A673 (cell line): ENCODE measurements at regions not wholly inside any gene's neighbourhood (a gene's known extent, or its start where the extent isn't known, plus 50 kb on each side); places are given as distances from the start of the nearest gene placed in this dataset.
A peak's percentile ranks its signal among the peaks of the same experiment; 100 is the strongest.
"Not testable (repeated sequence)": the region's sequence is repeated elsewhere in the genome, so short reads cannot be mapped to it uniquely, and the experiment has no call there.

Experiments used
- BruUV-seq: library from RNA; stranded (reverse); fragments of 400-500 nt; replicated peaks from 2 replicates; lab custom pipeline; 2021; lab: Mats Ljungman, UMichigan
- CTCF ChIA-PET: fragments of 300-600 bp; sonication (Branson Sonifier 250); formaldehyde crosslinking; loops from one replicate; lab custom pipeline; 2022; ENCODE audit warnings: antibody characterized with exemption; lab: Charles Lee
- POLR2A ChIA-PET: fragments of 300-600 bp; sonication (Branson Sonifier 250); formaldehyde crosslinking; loops from one replicate; lab custom pipeline; 2022; ENCODE audit warnings: antibody characterized with exemption; ENCODE audit not compliant: low non-redundant PET; lab: Charles Lee
- DNase-seq: peaks from one replicate; pipeline ENCODE4 v3.0.0-alpha.2; 2015; ENCODE audit warnings: low spot score
- H3K27ac ChIP-seq: fragments of 200-600 bp; sonication (generic); 2 replicates; pipeline ENCODE4 v1.5.1; 2016; ENCODE audit warnings: mixed run types, low read depth, mild to moderate bottlenecking, mixed read lengths, antibody characterized with exemption, low read length; ENCODE audit not compliant: poor library complexity, severe bottlenecking
- H3K27me3 ChIP-seq: fragments of 200-600 bp; sonication (generic); replicated peaks from 2 replicates; pipeline ENCODE4 v1.6.1; 2017; ENCODE audit warnings: mixed run types, low read depth, mild to moderate bottlenecking, mixed read lengths, antibody characterized with exemption, low read length; ENCODE audit not compliant: insufficient read depth, poor library complexity
- H3K36me3 ChIP-seq: fragments of 200-600 bp; sonication (generic); 2 replicates; pipeline ENCODE4 v1.6.1; 2016; ENCODE audit warnings: mixed run types, mild to moderate bottlenecking, mixed read lengths, antibody characterized with exemption, low read length; ENCODE audit not compliant: insufficient read depth, poor library complexity, severe bottlenecking
- H3K4me1 ChIP-seq: fragments of 200-600 bp; sonication (generic); 2 replicates; pipeline ENCODE4 v1.6.1; 2017; ENCODE audit warnings: mixed run types, mild to moderate bottlenecking, mixed read lengths, antibody characterized with exemption, low read length; ENCODE audit not compliant: insufficient read depth, poor library complexity, severe bottlenecking
- H3K4me3 ChIP-seq: fragments of 200-600 bp; sonication (generic); 2 replicates; pipeline ENCODE4 v1.5.1; 2016; ENCODE audit warnings: low read depth, mixed run types, mild to moderate bottlenecking, mixed read lengths, low read length; ENCODE audit not compliant: poor library complexity, severe bottlenecking
- H3K9me3 ChIP-seq: fragments of 200-600 bp; sonication (generic); 2 replicates; pipeline ENCODE4 v1.6.1; 2016; ENCODE audit warnings: mixed run types, low read depth, mild to moderate bottlenecking, mixed read lengths, antibody characterized with exemption, low read length; ENCODE audit not compliant: poor library complexity, severe bottlenecking
- CTCF ChIP-seq: fragments of 300-800, 200-600 bp; sonication (generic); conservative IDR thresholded peaks from 2 replicates; pipeline ENCODE4 v1.5.1; 2017; ENCODE audit warnings: low read depth, mild to moderate bottlenecking, antibody characterized with exemption, low read length, moderate library complexity, mixed read lengths
- EZH2 ChIP-seq: fragments of 200-600 bp; sonication (generic); IDR thresholded peaks from 2 replicates; pipeline ENCODE4 v1.6.1; 2017; ENCODE audit warnings: borderline replicate concordance, low read depth, mild to moderate bottlenecking, mixed read lengths, antibody characterized with exemption, low read length; ENCODE audit not compliant: poor library complexity, severe bottlenecking
- intact Hi-C: fragments of 100-400 bp; cut with micrococcal nuclease; formaldehyde crosslinking; loops from one replicate; pipeline ENCODE4 v1.10.0; 2022; ENCODE audit not compliant: unreplicated experiment

GRCh38 chr7:92909686-92910475 lies 73.5 kb upstream of the CDK6 start:
- CTCF ChIA-PET: no interaction called here
- POLR2A ChIA-PET: no interaction called here
- H3K4me1 ChIP-seq: no peaks in the 10 kb centered on the region
- intact Hi-C loops: no loop called here
- no peak for TF ChIP-seq EZH2
- TF ChIP-seq CTCF: no peak
- H3K27me3 ChIP-seq: no peaks in the 10 kb centered on the region
- H3K27ac ChIP-seq: no peak overlapping the region
- DNase-seq: no peak
- no peaks in the 10 kb centered on the region for H3K9me3 ChIP-seq
- BruUV-seq: no TSS peak
- H3K4me3 ChIP-seq: no peak overlapping the region
- no peaks in the 10 kb centered on the region for H3K36me3 ChIP-seq

- H3K36me3 ChIP-seq: no peaks in the 10 kb centered on the region
- H3K27me3 ChIP-seq: no peaks in the 10 kb centered on the region
- no peaks in the 10 kb centered on the region for H3K4me1 ChIP-seq
- TF ChIP-seq CTCF (no peak), EZH2 (no peak)
- no TSS peak for BruUV-seq
- POLR2A ChIA-PET: no interaction called here
- CTCF ChIA-PET: no interaction called here
- H3K9me3 ChIP-seq: no peaks in the 10 kb centered on the region
- peak; percentile 41 for DNase-seq
- H3K27ac ChIP-seq: no peak overlapping the region
- intact Hi-C loops: no loop called here
- no peak overlapping the region for H3K4me3 ChIP-seq
Measured at GRCh38 chr7:92904244-92905131, 68.1 kb upstream of the CDK6 start.

- no peak for DNase-seq
- no peaks in the 10 kb centered on the region for H3K9me3 ChIP-seq
- TF ChIP-seq CTCF (no peak), EZH2 (no peak)
- no TSS peak for BruUV-seq
- H3K4me3 ChIP-seq: no peak overlapping the region
- H3K27ac ChIP-seq: no peak overlapping the region
- intact Hi-C loops: no loop called here
- ChIA-PET POLR2A (no interaction called here), CTCF (no interaction called here)
- no peaks in the 10 kb centered on the region for H3K36me3 ChIP-seq
- no peaks in the 10 kb centered on the region for H3K4me1 ChIP-seq
- no peaks in the 10 kb centered on the region for H3K27me3 ChIP-seq
Measured at GRCh38 chr7:92898798-92899197, 62.4 kb upstream of the CDK6 start.

- H3K4me1 ChIP-seq, BruUV-seq, H3K4me3 ChIP-seq, H3K9me3 ChIP-seq, POLR2A ChIA-PET, H3K27me3 ChIP-seq, H3K36me3 ChIP-seq, H3K27ac ChIP-seq, CTCF ChIA-PET, intact Hi-C loops, DNase-seq: not testable (repeated sequence)
Measured at GRCh38 chr7:92894857-92895256, 58.5 kb upstream of the CDK6 start.
